ENCODE measurements at regions not wholly inside any gene's neighbourhood (a gene's known extent, or its start where the extent isn't known, plus 50 kb on each side); places are given as distances from the start of the nearest gene placed in this dataset.

GRCh38 chr18:54453996-54454395, 96.3 kb downstream of the C18orf54 start:
- Histone ChIP-seq H3K9me3 (ENCODE audit: insufficient read depth in 2 of 2, low read depth in 1 of 2, low read length in 1 of 2) (no peaks in the 10 kb centered on the region), H2BK12ac (ENCODE audit: low read depth, low read length) (no peak overlapping the region), H3K27ac (ENCODE audit: low read depth, low read length) (no peak overlapping the region), H3K36me3 (ENCODE audit: control insufficient read depth in 2 of 4, insufficient read depth in 4 of 4, low read length in 3 of 4) (no peaks in the 10 kb centered on the region), H3K4me1 (replicated peaks in 1 of 4; ENCODE audit: control insufficient read depth in 3 of 4, insufficient read depth in 4 of 4, low read length in 3 of 4) (no peaks in the 10 kb centered on the region), H3K27me3 (replicated peaks in 1 of 4; ENCODE audit: control insufficient read depth in 3 of 4, extremely low read depth in 1 of 4, insufficient read depth in 3 of 4, low read length in 3 of 4) (no peaks in the 10 kb centered on the region), H3K56ac (replicated peaks; ENCODE audit: insufficient read length, low read depth, low read length) (no peak overlapping the region), H4K5ac (ENCODE audit: insufficient read length, low read depth, low read length) (no peak overlapping the region), H3K23me2 (ENCODE audit: low read depth, low read length) (no peaks in the 10 kb centered on the region), H4K91ac (replicated peaks; ENCODE audit: insufficient read length, low read length) (no peak overlapping the region), H2BK20ac (ENCODE audit: low read length) (no peak overlapping the region), H3K23ac (ENCODE audit: insufficient read length) (no peak overlapping the region), H3K18ac (ENCODE audit: extremely low read depth, low read length) (no peak overlapping the region), H3K4me3 (ENCODE audit: extremely low read depth in 1 of 4, insufficient read depth in 2 of 4, low read depth in 3 of 4, low read length in 4 of 4) (no peak overlapping the region), H2AFZ (ENCODE audit: low read length) (no peak overlapping the region), H3K79me1 (ENCODE audit: low read depth, low read length) (no peaks in the 10 kb centered on the region), H3K79me2 (ENCODE audit: control insufficient read depth in 1 of 2, insufficient read depth in 2 of 2, low read length in 2 of 2) (no peaks in the 10 kb centered on the region), H4K20me1 (replicated peaks in 1 of 2; ENCODE audit: control insufficient read depth in 1 of 2, insufficient read depth in 2 of 2, low read length in 2 of 2) (no peaks in the 10 kb centered on the region), H2BK5ac (ENCODE audit: low read depth, low read length) (no peak overlapping the region), H3K4ac (replicated peaks; ENCODE audit: insufficient read length, low read depth, low read length) (no peak overlapping the region), H2BK120ac (replicated peaks; ENCODE audit: low read depth, low read length) (no peak overlapping the region), H4K8ac (ENCODE audit: extremely low read depth, insufficient read depth, low read length) (no peak overlapping the region), H2AK5ac (ENCODE audit: low read depth, low read length) (no peak overlapping the region), H3K9ac (replicated peaks in 1 of 4; ENCODE audit: extremely low read depth in 1 of 4, low read depth in 3 of 4, low read length in 3 of 4) (no peak overlapping the region), H3K4me2 (ENCODE audit: insufficient read depth in 1 of 2, low read depth in 2 of 2, low read length in 2 of 2) (no peak overlapping the region), H3K14ac (ENCODE audit: insufficient read length) (no peak overlapping the region), H2BK15ac (ENCODE audit: low read length) (no peak overlapping the region)
- ChIA-PET POLR2A (ENCODE audit: partially characterized antibody) (interaction anchor here (1.7 kb wide), 1 partner anchor 153 kb away, joined by 3 read pairs; no protein-coding TSS in a partner anchor), CTCF (ENCODE audit: partially characterized antibody) (interaction anchor here (1.0 to 3.8 kb wide), 4 partner anchors 10 to 106 kb away, joined by 3 to 34 read pairs (median 4); no protein-coding TSS in a partner anchor)
- DNase-seq (ENCODE audit: low read depth in 1 of 2, low spot score in 2 of 2) (no peak), FAIRE-seq (no peak)
- TF ChIP-seq NANOG (IDR thresholded peaks at IDR 0.05; ENCODE audit: insufficient read depth, low read depth, low read length, poor library complexity, severe bottlenecking): no peak
- no peak for TF ChIP-seq KDM5A (IDR thresholded peaks at IDR 0.05; ENCODE audit: low read length)
- no peak for TF ChIP-seq TBP (IDR thresholded peaks at IDR 0.05; ENCODE audit: low read depth, low read length)
- TF ChIP-seq NRF1 (IDR thresholded peaks at IDR 0.05; ENCODE audit: low read depth, low read length): no peak
- no peak for TF ChIP-seq FOSL1 (IDR thresholded peaks at IDR 0.05; ENCODE audit: insufficient read depth, low read depth, low read length)
- no peak for TF ChIP-seq ATF2 (IDR thresholded peaks at IDR 0.05; ENCODE audit: low read length)
- TF ChIP-seq RNF2 (IDR thresholded peaks at IDR 0.05; ENCODE audit: borderline replicate concordance, low read depth, low read length, missing control alignments, poor library complexity, severe bottlenecking): no peak
- TF ChIP-seq CBX5 (IDR thresholded peaks at IDR 0.05; ENCODE audit: low read depth, low read length): no peak
- TF ChIP-seq CTBP2 (IDR thresholded peaks at IDR 0.05; ENCODE audit: borderline replicate concordance, insufficient read depth, insufficient read length, low read length): no peak
- no peak for TF ChIP-seq CTCF (IDR thresholded peaks at IDR 0.05; ENCODE audit: control extremely low read depth in 1 of 3, insufficient read depth in 1 of 3, low read depth in 1 of 3, low read length in 3 of 3)
